Neural cell (in vitro differentiated cells): ENCODE measurements at regions not wholly inside any gene's neighbourhood (a gene's known extent, or its start where the extent isn't known, plus 50 kb on each side); places are given as distances from the start of the nearest gene placed in this dataset.

Source experiments
- CTCF ChIP-seq: fragments of 450-650 bp; IDR thresholded peaks from 2 replicates; pipeline ENCODE4 v1.5.1; 2014; ENCODE audit warnings: antibody characterized with exemption, mild to moderate bottlenecking, moderate library complexity; ENCODE audit not compliant: poor library complexity, severe bottlenecking
- EZH2 ChIP-seq: fragments of 200-600, 300-800 bp; shearing (Covaris generic), sonication (generic); IDR thresholded peaks from 2 replicates; pipeline ENCODE4 v1.6.1; 2014; ENCODE audit warnings: antibody characterized with exemption, low read length, borderline replicate concordance, mild to moderate bottlenecking; ENCODE audit not compliant: insufficient read depth, poor library complexity, severe bottlenecking
- POLR2AphosphoS5 ChIP-seq: IDR thresholded peaks from 2 replicates; pipeline ENCODE4 v1.6.1; 2012
- RAD21 ChIP-seq: fragments of 450-650 bp; conservative IDR thresholded peaks from 2 replicates; pipeline ENCODE4 v1.6.1; 2014; ENCODE audit warnings: antibody characterized with exemption, mild to moderate bottlenecking, moderate library complexity
- SMC3 ChIP-seq: fragments of 450-650 bp; conservative IDR thresholded peaks from 2 replicates; pipeline ENCODE4 v1.6.1; 2014; ENCODE audit warnings: antibody characterized with exemption, mild to moderate bottlenecking, moderate library complexity; ENCODE audit not compliant: poor library complexity
- TAF1 ChIP-seq: IDR thresholded peaks from 2 replicates; pipeline ENCODE4 v1.6.1; 2012; ENCODE audit warnings: low read depth

DNA sequence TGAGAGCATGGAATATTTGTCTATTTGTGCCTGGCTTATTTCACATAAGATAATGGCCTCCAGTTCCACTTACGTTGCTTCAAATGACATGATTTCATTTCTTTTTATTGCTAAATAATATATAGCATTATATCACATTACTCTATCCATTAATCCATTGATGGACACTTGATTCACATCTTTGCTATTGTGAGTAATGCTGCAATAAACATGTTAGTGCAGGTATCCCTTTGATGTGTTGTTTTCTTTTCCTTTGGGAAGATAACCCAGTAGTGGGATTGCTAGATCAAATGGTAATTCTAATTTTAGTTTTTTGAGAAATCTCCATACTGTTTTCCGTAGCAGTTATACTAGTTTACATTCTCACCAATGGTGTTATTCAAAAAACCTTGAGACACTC, 1343.3 kb upstream of the TMEFF2 start:
- TF ChIP-seq CTCF (no peak), TAF1 (no peak), EZH2 (no peak), POLR2AphosphoS5 (no peak), RAD21 (no peak), SMC3 (no peak)
